Activated T-cell treated with anti-CD3 and anti-CD28 coated beads, Interleukin-2, amount 50 U/mL, for 4 hours (primary cell): ENCODE measurements at regions not wholly inside any gene's neighbourhood (a gene's known extent, or its start where the extent isn't known, plus 50 kb on each side); places are given as distances from the start of the nearest gene placed in this dataset.
"Not testable (repeated sequence)": the region's sequence is repeated elsewhere in the genome, so short reads cannot be mapped to it uniquely, and the experiment has no call there.

Experiments
- ATAC-seq, 2 donors: fragments of 200-7000 bp; cut with Tn5 transposase; one replicate each; pipeline ENCODE4 v1.10.0; 2021
- DNase-seq: peaks from one replicate; pipeline ENCODE4 v3.0.0-alpha.2; 2020
- H3K27me3 Mint-ChIP-seq: one replicate; pipeline ENCODE4 v1.8.0; 2021; ENCODE audit warnings: low read depth, mixed read lengths
- H3K36me3 Mint-ChIP-seq: one replicate; pipeline ENCODE4 v1.8.0; 2022; ENCODE audit warnings: mixed read lengths; ENCODE audit not compliant: insufficient read depth
- H3K4me1 Mint-ChIP-seq: one replicate; pipeline ENCODE4 v1.8.0; 2021; ENCODE audit warnings: low read depth, mixed read lengths
- H3K4me3 Mint-ChIP-seq: one replicate; pipeline ENCODE4 v1.8.0; 2021; ENCODE audit warnings: mild to moderate bottlenecking, moderate library complexity, mixed read lengths
- H3K9me3 Mint-ChIP-seq: one replicate; pipeline ENCODE4 v1.8.0; 2021; ENCODE audit warnings: mixed read lengths

DNA sequence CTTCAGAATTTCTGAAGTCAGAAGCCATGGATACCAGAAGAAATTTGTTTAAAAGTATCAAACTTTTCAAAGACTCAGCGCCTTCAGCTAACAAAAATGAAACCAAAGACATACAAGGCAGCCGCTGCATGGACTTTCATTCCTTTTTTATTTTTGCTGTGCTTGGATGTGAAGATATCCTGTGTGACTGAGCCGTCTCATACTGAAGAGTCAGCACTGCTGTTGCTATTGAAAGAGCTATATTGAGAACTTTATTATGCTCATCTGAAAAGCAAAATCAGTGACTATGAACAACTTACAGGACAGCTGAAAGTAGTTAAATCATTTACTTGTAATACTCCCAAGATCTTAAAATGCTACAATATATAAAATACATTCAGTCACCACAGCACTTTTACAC, 809.2 kb downstream of the NXPH1 start:
- ATAC-seq (no peak), DNase-seq (no peak)
- Mint-ChIP-seq H3K27me3 (no peaks in the 10 kb centered on the region), H3K4me1 (no peaks in the 10 kb centered on the region), H3K4me3 (no peak overlapping the region), H3K36me3 (no peaks in the 10 kb centered on the region), H3K9me3 (peaks cover 18% of the 10 kb centered on the region)

DNA sequence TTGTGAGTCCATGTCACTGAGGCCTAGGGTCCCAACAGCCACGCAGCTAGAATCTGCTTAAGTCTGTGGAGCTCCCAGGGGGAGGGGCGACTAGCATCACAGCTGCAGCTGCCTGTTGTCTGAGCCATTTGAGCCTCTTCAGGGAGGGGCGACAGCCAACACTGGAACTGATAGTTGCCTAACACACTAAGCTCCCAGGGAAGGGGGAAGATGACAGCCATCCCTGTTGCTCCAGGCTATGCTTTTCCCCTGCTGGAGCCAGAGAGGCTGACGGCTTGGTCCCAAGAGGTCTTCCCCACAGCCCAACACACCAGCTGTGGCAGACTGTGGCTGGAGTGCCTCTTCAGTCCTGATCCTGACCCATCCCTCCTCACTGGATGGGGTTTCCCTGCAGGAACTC, 817.5 kb downstream of the NXPH1 start:
- Mint-ChIP-seq H3K27me3 (no peaks in the 10 kb centered on the region), H3K36me3 (no peaks in the 10 kb centered on the region), H3K4me3 (no peak overlapping the region), H3K9me3 (peaks cover 29% of the 10 kb centered on the region), H3K4me1 (no peaks in the 10 kb centered on the region)
- no peak for ATAC-seq
- no peak for DNase-seq

DNA sequence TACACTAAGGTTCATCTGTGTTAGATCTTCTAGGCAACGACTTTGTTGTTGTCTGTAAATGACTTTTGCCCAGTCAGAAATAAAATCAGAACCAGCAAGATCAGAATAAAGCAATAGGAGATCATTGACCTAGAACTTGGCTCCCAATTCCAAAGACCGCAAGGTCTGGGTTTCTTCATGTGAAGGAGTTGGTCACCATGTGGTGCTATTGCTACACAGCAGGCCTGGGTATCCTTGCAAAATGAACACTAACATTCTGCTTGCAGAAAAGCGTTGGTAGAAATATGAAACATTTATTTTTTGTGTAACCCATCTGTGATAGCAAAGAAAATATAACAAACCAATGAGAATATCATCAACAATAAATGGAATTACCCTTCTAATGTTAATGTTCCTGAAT, 831.0 kb downstream of the NXPH1 start:
- DNase-seq (no peak), ATAC-seq (no peak)
- H3K27me3 Mint-ChIP-seq, result no peaks in the 10 kb centered on the region
- no peaks in the 10 kb centered on the region for H3K36me3 Mint-ChIP-seq
- H3K4me1 Mint-ChIP-seq, result no peaks in the 10 kb centered on the region
- no peak overlapping the region for H3K4me3 Mint-ChIP-seq
- H3K9me3 Mint-ChIP-seq, result peaks cover 13% of the 10 kb centered on the region

DNA sequence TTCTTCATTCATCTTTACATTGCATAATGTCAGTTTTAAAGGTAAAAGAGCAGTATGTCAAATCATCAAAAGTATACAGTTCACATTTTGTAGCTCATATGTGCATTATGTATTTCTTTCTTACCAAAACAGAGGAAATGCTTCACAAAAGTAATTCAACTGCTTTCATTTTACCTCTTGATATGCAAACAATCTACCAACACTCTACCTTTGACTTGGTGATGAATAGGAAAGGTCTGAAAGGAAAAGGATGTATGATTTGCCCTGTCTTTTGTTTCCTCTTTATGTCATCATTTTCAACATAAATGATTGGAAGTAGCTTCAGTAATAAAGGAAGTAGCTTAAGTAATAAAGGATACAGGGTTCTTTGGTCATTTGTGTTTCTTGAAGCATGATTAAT, 846.7 kb downstream of the NXPH1 start:
- ATAC-seq (no peak), DNase-seq (no peak)
- Mint-ChIP-seq H3K4me1 (no peaks in the 10 kb centered on the region), H3K36me3 (no peaks in the 10 kb centered on the region), H3K4me3 (no peak overlapping the region), H3K27me3 (no peaks in the 10 kb centered on the region), H3K9me3 (peaks cover 16% of the 10 kb centered on the region)

DNA sequence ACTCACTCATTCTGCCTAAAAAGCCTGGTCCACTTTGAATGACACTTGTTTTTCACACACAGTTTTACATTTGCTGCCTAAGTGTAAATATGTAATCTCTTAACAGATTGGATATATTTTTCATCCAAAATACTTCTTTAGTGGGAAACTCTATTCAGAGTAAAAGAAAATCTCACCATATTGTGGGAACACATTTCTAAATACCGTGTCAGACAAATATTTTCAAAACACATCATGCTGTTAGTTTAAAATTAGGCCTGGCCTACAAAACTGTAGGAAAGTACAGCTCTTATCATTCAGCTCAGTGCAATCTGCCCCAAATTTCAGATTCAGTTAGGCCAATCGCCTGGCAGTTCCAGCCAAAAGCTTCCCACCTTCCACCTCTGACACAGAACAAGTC, 849.8 kb downstream of the NXPH1 start:
- Mint-ChIP-seq H3K9me3 (peaks cover 21% of the 10 kb centered on the region), H3K36me3 (no peaks in the 10 kb centered on the region), H3K4me3 (no peak overlapping the region), H3K27me3 (no peaks in the 10 kb centered on the region), H3K4me1 (no peaks in the 10 kb centered on the region)
- ATAC-seq (no peak), DNase-seq (no peak)

DNA sequence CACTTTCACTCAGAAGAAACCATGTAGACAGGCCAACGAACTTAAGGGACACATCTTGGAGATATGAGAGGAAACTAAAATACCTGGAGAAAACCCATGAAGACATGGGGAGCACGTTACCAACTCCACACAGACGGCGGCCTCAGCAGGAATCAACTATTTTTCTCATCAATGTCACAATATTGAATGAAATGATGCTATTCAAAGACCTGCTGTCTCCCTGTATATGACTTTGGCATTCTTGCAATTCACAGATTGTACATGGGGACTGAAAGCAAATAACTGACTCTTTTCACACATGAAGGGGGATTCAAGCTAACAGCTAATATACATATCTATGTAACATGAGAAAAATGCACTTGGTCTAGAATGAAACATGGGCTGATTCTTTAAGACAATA, 869.0 kb downstream of the NXPH1 start:
- Mint-ChIP-seq H3K27me3 (no peaks in the 10 kb centered on the region), H3K36me3 (no peaks in the 10 kb centered on the region), H3K4me1 (no peaks in the 10 kb centered on the region)

DNA sequence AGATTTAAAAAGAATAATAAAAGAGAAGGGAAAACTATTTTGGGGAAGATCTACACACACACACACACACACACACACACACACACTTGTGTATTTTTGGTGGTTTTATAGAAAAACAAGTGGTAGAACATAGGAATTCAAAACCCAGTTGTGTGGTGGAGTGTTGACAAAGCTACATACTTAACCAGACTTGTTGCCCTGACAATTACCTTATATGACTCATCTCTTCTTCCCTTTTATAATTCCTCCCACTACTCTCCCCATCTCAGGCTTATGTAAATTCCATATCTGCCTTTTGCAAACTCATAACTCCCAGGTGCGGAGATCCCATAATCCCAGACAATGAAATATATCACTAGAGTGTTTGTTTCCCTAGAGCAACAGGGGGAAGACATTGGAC, 873.7 kb downstream of the NXPH1 start:
- no peak overlapping the region for H3K4me3 Mint-ChIP-seq
- H3K4me1 Mint-ChIP-seq, result no peaks in the 10 kb centered on the region
- H3K36me3 Mint-ChIP-seq, result no peaks in the 10 kb centered on the region
- H3K9me3 Mint-ChIP-seq, result peaks cover 7% of the 10 kb centered on the region
- DNase-seq (no peak), ATAC-seq (no peak)
- H3K27me3 Mint-ChIP-seq, result no peaks in the 10 kb centered on the region

More for the DNA sequence above, 869.0 kb downstream of the NXPH1 start:
- Mint-ChIP-seq H3K4me3 (no peak overlapping the region), H3K9me3 (peaks cover 10% of the 10 kb centered on the region)
- no peak for ATAC-seq
- no peak for DNase-seq

DNA sequence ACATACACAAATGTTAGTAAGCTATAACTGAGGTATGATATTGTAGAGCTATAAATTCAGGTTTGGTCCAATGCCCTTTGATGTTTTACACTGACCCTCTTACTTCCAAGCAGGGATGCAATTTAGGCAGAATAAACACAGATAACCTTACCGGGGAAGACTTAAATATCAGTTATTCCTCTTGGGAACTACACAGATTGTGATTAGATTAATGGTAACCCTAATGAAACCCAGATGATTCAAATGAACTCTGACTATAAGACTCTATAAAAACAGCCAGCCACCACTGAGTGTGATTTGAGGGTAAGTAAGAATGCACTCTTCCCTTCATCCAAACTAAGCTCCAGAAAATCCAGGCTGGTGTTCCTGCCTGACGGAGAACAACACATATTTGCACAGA, 891.1 kb downstream of the NXPH1 start:
- H3K4me1 Mint-ChIP-seq, result no peaks in the 10 kb centered on the region

DNA sequence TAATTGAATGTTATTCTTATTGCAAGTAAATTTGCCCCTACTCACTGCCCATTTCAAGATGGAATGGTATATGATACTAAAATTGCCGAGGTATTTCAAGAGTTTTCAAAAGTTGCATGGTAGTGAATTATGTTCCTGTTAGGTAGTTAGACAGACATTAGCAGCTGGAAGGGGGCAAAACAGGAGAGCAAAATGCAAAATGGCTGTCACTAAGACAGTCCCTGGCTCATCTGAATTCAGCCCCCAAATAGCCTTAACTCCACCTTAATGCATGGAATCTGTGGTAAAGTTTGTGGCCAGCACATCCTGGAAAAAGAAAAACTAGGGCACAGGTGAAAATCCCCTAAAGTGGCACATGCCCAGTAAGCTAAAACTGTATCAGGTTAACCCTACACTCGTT, 894.9 kb downstream of the NXPH1 start:
- ATAC-seq, result no peak
- H3K27me3 Mint-ChIP-seq, result no peaks in the 10 kb centered on the region
- H3K4me1 Mint-ChIP-seq, result no peaks in the 10 kb centered on the region
- no peaks in the 10 kb centered on the region for H3K36me3 Mint-ChIP-seq
- no peak for DNase-seq
- H3K4me3 Mint-ChIP-seq, result no peak overlapping the region
- H3K9me3 Mint-ChIP-seq, result peaks cover 19% of the 10 kb centered on the region

More for the DNA sequence above, 891.1 kb downstream of the NXPH1 start:
- Mint-ChIP-seq H3K36me3 (no peaks in the 10 kb centered on the region), H3K9me3 (peaks cover 19% of the 10 kb centered on the region), H3K4me3 (no peak overlapping the region), H3K27me3 (no peaks in the 10 kb centered on the region)
- DNase-seq (no peak), ATAC-seq (no peak)

DNA sequence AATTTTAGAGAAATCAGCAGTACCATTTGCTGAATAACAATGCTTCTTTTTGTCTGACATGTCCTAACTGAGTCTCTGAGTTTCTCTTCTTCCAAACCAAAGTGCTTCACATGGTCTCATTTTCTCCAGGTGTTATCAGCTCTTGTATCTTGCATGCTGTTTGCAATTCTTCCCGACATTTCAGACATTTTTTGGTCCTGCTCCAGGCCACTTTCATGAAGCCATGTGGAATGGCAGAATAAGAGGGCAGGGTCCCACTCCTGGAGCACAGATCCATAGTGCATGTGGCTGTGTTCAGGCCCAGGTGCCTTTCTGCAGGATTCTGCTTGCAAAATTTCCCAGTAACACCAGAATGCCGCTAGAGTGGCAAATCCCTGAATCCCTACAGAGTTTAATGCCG, 916.2 kb downstream of the NXPH1 start:
- no peaks in the 10 kb centered on the region for H3K36me3 Mint-ChIP-seq
- H3K4me3 Mint-ChIP-seq, result no peak overlapping the region
- H3K9me3 Mint-ChIP-seq, result peaks cover 10% of the 10 kb centered on the region
- ATAC-seq, result no peak
- DNase-seq, result no peak
- no peaks in the 10 kb centered on the region for H3K27me3 Mint-ChIP-seq
- H3K4me1 Mint-ChIP-seq, result no peaks in the 10 kb centered on the region

DNA sequence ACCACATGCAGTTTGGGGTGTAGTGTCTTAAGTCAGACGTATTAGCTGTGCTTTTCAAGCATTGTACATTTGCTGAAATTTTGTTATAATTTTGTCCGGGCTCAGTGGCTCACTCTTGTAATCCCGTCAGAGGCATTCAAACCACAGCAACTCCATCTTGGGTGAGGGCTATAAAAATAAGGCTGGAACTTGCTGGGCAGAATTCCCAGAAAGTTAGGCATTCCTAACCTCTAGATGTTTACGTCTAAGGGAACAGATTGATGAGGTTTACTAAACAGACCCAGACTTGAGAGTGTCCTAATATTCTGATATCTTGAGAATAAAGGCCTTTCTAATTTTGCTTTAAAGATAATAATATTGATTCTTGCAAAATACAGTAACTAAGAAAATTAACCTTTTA, 957.8 kb downstream of the NXPH1 start:
- Mint-ChIP-seq H3K9me3 (peaks cover 32% of the 10 kb centered on the region), H3K36me3 (no peaks in the 10 kb centered on the region), H3K27me3 (no peaks in the 10 kb centered on the region), H3K4me3 (no peak overlapping the region), H3K4me1 (no peaks in the 10 kb centered on the region)
- DNase-seq, result no peak
- no peak for ATAC-seq

DNA sequence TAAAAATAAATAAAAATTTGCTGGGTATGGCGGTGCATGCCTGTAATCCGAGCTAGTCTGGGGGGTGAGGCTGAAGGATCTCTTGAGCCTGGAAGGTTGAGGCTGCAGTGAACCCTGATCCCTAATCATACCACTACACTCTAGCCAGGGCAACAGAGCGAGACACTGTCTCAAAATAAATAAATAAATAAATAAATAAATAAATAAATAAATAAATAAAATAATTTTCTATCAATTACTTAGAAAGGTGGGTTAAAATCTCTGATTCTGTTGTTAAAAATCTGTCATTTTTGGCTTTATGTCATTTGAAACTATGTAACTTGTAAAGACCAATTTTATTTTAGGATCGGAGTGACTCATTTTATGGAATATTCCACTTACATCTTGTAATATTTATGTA, 958.6 kb downstream of the NXPH1 start:
- Mint-ChIP-seq H3K4me3 (no peak overlapping the region), H3K27me3 (no peaks in the 10 kb centered on the region), H3K36me3 (no peaks in the 10 kb centered on the region), H3K4me1 (no peaks in the 10 kb centered on the region), H3K9me3 (peaks cover 24% of the 10 kb centered on the region)
- no peak for ATAC-seq
- no peak for DNase-seq

DNA sequence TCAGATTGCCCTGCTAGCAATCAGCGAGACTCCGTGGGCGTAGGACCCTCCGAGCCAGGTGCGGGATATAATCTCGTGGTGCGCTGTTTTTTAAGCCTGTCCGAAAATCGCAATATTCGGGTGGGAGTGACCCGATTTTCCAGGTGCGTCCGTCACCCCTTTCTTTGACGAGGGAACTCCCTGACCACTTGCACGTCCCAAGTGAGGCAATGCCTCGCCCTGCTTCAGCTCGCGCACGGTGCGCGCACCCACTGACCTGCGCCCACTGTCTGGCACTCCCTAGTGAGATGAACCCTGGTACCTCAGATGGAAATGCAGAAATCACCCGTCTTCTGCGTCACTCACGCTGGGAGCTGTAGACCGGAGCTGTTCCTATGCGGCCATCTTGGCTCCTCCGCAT, 971.0 kb downstream of the NXPH1 start:
- ATAC-seq, H3K27me3 Mint-ChIP-seq, H3K36me3 Mint-ChIP-seq, H3K4me1 Mint-ChIP-seq, DNase-seq, H3K4me3 Mint-ChIP-seq, H3K9me3 Mint-ChIP-seq: not testable (repeated sequence)

DNA sequence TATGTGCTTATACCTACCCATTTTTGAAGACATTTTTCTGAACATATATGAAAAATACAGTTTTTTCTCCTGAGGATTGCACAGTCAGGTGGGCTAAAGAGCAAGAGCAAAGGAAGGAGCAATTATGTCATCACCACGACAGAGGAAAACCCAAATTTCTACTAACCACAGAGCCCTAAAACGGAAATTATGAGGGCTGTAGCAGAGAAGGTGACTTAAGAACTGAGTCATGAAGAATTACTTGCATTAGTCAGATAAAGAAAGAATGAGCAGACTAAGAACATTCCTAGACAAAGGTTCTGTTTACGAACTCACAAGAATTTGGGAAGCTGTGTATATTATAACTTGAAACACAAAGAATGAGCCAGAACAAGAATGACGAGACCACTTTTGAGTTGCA, 974.4 kb downstream of the NXPH1 start:
- Mint-ChIP-seq H3K4me1 (no peaks in the 10 kb centered on the region), H3K4me3 (no peak overlapping the region), H3K9me3 (no peaks in the 10 kb centered on the region), H3K36me3 (no peaks in the 10 kb centered on the region), H3K27me3 (no peaks in the 10 kb centered on the region)
- no peak for DNase-seq
- ATAC-seq, result no peak

DNA sequence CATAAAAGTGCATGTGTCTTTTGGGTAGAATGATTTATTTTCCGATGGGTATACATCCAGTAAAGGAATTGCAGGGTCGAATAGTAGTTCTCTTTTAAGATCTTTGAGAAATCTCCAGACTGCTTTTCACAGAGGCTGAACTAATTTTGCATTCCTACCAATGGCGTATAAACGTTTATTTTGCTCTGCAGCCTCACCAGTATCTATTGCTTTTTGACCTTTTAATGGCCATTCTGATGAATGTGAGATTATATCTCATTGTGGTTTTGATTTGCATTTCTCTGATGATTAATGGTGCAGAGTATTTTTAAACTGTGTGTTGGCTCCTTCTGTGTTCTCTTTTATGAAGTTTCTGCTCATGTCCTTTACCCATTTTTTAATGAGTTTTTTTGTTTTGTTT, 1020.1 kb downstream of the NXPH1 start:
- DNase-seq, result no peak
- no peaks in the 10 kb centered on the region for H3K4me1 Mint-ChIP-seq
- no peak overlapping the region for H3K4me3 Mint-ChIP-seq
- H3K36me3 Mint-ChIP-seq, result no peaks in the 10 kb centered on the region
- H3K9me3 Mint-ChIP-seq, result peaks cover 9% of the 10 kb centered on the region
- H3K27me3 Mint-ChIP-seq, result no peaks in the 10 kb centered on the region
- no peak for ATAC-seq

DNA sequence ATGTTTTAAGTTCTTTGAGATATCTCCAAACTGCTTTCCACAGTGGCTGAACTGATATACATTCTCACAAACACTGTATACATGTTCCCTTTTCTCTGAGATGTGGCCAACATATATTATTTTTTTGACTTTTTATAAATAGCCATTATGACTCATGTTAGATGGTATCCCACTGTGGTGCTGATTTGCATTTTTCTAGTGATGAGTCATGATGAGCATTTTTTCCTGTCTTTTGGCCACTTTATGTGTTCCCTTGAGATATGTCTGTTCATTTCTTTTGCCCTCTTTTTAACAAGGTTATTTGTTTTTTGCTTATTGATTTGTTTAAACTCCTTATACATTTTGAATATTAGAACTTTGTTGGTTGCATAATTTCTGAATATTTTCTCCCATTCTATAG, 1055.1 kb downstream of the NXPH1 start:
- no peak for ATAC-seq
- no peaks in the 10 kb centered on the region for H3K27me3 Mint-ChIP-seq
- H3K36me3 Mint-ChIP-seq, result no peaks in the 10 kb centered on the region
- DNase-seq, result no peak
- no peaks in the 10 kb centered on the region for H3K4me1 Mint-ChIP-seq
- no peak overlapping the region for H3K4me3 Mint-ChIP-seq
- H3K9me3 Mint-ChIP-seq, result peaks cover 20% of the 10 kb centered on the region
